ENCODE measurements at regions not wholly inside any gene's neighbourhood (a gene's known extent, or its start where the extent isn't known, plus 50 kb on each side); places are given as distances from the start of the nearest gene placed in this dataset.

- no peak for TF ChIP-seq CTCF (IDR thresholded peaks at IDR 0.05; ENCODE audit: insufficient read depth, low read depth, low read length)
- no peak overlapping the region for H3K4me3 ChIP-seq (ENCODE audit: low read depth, low read length)
- peak; percentile 7 for DNase-seq (ENCODE audit: low read depth)
Observed at GRCh38 chr2:147100406-147101035, 744.3 kb upstream of the ACVR2A start.

- H3K4me3 ChIP-seq (ENCODE audit: low read depth, low read length): no peak overlapping the region
- no peak for TF ChIP-seq CTCF (IDR thresholded peaks at IDR 0.05; ENCODE audit: insufficient read depth, low read depth, low read length)
- DNase-seq (ENCODE audit: low read depth): no peak
Observed at GRCh38 chr2:147099845-147100244, 745.0 kb upstream of the ACVR2A start.

GRCh38 chr2:147098940-147099339 lies 745.9 kb upstream of the ACVR2A start:
- no peak overlapping the region for H3K4me3 ChIP-seq (ENCODE audit: low read depth, low read length)
- TF ChIP-seq CTCF (IDR thresholded peaks at IDR 0.05; ENCODE audit: insufficient read depth, low read depth, low read length): no peak
- no peak for DNase-seq (ENCODE audit: low read depth)

GRCh38 chr2:147097747-147098146 lies 747.1 kb upstream of the ACVR2A start:
- TF ChIP-seq CTCF (IDR thresholded peaks at IDR 0.05; ENCODE audit: insufficient read depth, low read depth, low read length): no peak
- DNase-seq (ENCODE audit: low read depth): no peak
- no peak overlapping the region for H3K4me3 ChIP-seq (ENCODE audit: low read depth, low read length)

GRCh38 chr2:147096671-147097070 lies 748.2 kb upstream of the ACVR2A start:
- no peak for TF ChIP-seq CTCF (IDR thresholded peaks at IDR 0.05; ENCODE audit: insufficient read depth, low read depth, low read length)
- DNase-seq (ENCODE audit: low read depth): no peak
- H3K4me3 ChIP-seq (ENCODE audit: low read depth, low read length): no peak overlapping the region

GRCh38 chr2:147095376-147095775 lies 749.5 kb upstream of the ACVR2A start:
- TF ChIP-seq CTCF (IDR thresholded peaks at IDR 0.05; ENCODE audit: insufficient read depth, low read depth, low read length): no peak
- H3K4me3 ChIP-seq (ENCODE audit: low read depth, low read length): no peak overlapping the region
- DNase-seq (ENCODE audit: low read depth): no peak

GRCh38 chr2:147094077-147094476 lies 750.8 kb upstream of the ACVR2A start:
- no peak for DNase-seq (ENCODE audit: low read depth)
- TF ChIP-seq CTCF (IDR thresholded peaks at IDR 0.05; ENCODE audit: insufficient read depth, low read depth, low read length): no peak
- no peak overlapping the region for H3K4me3 ChIP-seq (ENCODE audit: low read depth, low read length)
